ENCODE measurements at regions not wholly inside any gene's neighbourhood (a gene's known extent, or its start where the extent isn't known, plus 50 kb on each side); places are given as distances from the start of the nearest gene placed in this dataset.

GRCh38 chr5:43840424-43841125, 237.6 kb downstream of the NNT start:
- peak overlapping the region; percentile 20 for H2AFZ ChIP-seq (ENCODE audit: low read length)

GRCh38 chr5:43839218-43839617, 236.2 kb downstream of the NNT start:
- no peak for TF ChIP-seq CTCF (IDR thresholded peaks at IDR 0.05; ENCODE audit: extremely low read depth, low read depth, low read length)
- Histone ChIP-seq H3K36me3 (ENCODE audit: insufficient read depth, low read length) (no peaks in the 10 kb centered on the region), H3K79me2 (ENCODE audit: insufficient read depth, low read length) (no peaks in the 10 kb centered on the region), H3K4me1 (ENCODE audit: insufficient read depth, low read length) (peaks cover 20% of the 10 kb centered on the region), H2AFZ (ENCODE audit: low read length) (no peak overlapping the region), H3K9me3 (ENCODE audit: low read depth, low read length) (no peaks in the 10 kb centered on the region), H3K27me3 (ENCODE audit: insufficient read depth, low read length) (no peaks in the 10 kb centered on the region), H3K4me3 (ENCODE audit: insufficient read depth, low read length) (no peak overlapping the region), H3K4me2 (ENCODE audit: insufficient read depth, low read length) (peak overlapping the region; percentile 23), H4K20me1 (ENCODE audit: insufficient read depth, low read length) (no peaks in the 10 kb centered on the region), H3K27ac (ENCODE audit: low read depth, low read length) (peak overlapping the region; percentile 82)
- DNase-seq (ENCODE audit: insufficient read length, low spot score, missing footprints), result peak; percentile 80

More at GRCh38 chr5:43840424-43841125, 237.6 kb downstream of the NNT start:
- no peaks in the 10 kb centered on the region for H3K9me3 ChIP-seq (ENCODE audit: low read depth, low read length)
- H3K27me3 ChIP-seq (ENCODE audit: insufficient read depth, low read length), result no peaks in the 10 kb centered on the region
- H3K4me2 ChIP-seq (ENCODE audit: insufficient read depth, low read length), result no peak overlapping the region
- TF ChIP-seq CTCF (IDR thresholded peaks at IDR 0.05; ENCODE audit: extremely low read depth, low read depth, low read length), result no peak
- H3K79me2 ChIP-seq (ENCODE audit: insufficient read depth, low read length), result no peaks in the 10 kb centered on the region
- no peaks in the 10 kb centered on the region for H3K36me3 ChIP-seq (ENCODE audit: insufficient read depth, low read length)
- peaks cover 20% of the 10 kb centered on the region for H3K4me1 ChIP-seq (ENCODE audit: insufficient read depth, low read length)
- H4K20me1 ChIP-seq (ENCODE audit: insufficient read depth, low read length), result no peaks in the 10 kb centered on the region
- H3K27ac ChIP-seq (ENCODE audit: low read depth, low read length), result peak overlapping the region; percentile 82
- no peak overlapping the region for H3K4me3 ChIP-seq (ENCODE audit: insufficient read depth, low read length)
- no peak for DNase-seq (ENCODE audit: insufficient read length, low spot score, missing footprints)

GRCh38 chr5:43837996-43838395, 235.0 kb downstream of the NNT start:
- no peak for DNase-seq (ENCODE audit: insufficient read length, low spot score, missing footprints)
- Histone ChIP-seq H3K79me2 (ENCODE audit: insufficient read depth, low read length) (no peaks in the 10 kb centered on the region), H3K9me3 (ENCODE audit: low read depth, low read length) (no peaks in the 10 kb centered on the region), H3K36me3 (ENCODE audit: insufficient read depth, low read length) (no peaks in the 10 kb centered on the region), H3K27me3 (ENCODE audit: insufficient read depth, low read length) (no peaks in the 10 kb centered on the region), H3K4me2 (ENCODE audit: insufficient read depth, low read length) (no peak overlapping the region), H3K27ac (ENCODE audit: low read depth, low read length) (peak overlapping the region; percentile 40), H3K4me1 (ENCODE audit: insufficient read depth, low read length) (peaks cover 20% of the 10 kb centered on the region), H2AFZ (ENCODE audit: low read length) (no peak overlapping the region), H4K20me1 (ENCODE audit: insufficient read depth, low read length) (no peaks in the 10 kb centered on the region), H3K4me3 (ENCODE audit: insufficient read depth, low read length) (no peak overlapping the region)
- TF ChIP-seq CTCF (IDR thresholded peaks at IDR 0.05; ENCODE audit: extremely low read depth, low read depth, low read length), result no peak

GRCh38 chr5:43837091-43837490, 234.1 kb downstream of the NNT start:
- DNase-seq (ENCODE audit: insufficient read length, low spot score, missing footprints), result no peak
- Histone ChIP-seq H2AFZ (ENCODE audit: low read length) (no peak overlapping the region), H3K4me2 (ENCODE audit: insufficient read depth, low read length) (no peak overlapping the region)

More at GRCh38 chr5:43837091-43837490, 234.1 kb downstream of the NNT start:
- Histone ChIP-seq H3K27ac (ENCODE audit: low read depth, low read length) (no peak overlapping the region), H3K4me3 (ENCODE audit: insufficient read depth, low read length) (no peak overlapping the region), H4K20me1 (ENCODE audit: insufficient read depth, low read length) (no peaks in the 10 kb centered on the region), H3K36me3 (ENCODE audit: insufficient read depth, low read length) (no peaks in the 10 kb centered on the region), H3K27me3 (ENCODE audit: insufficient read depth, low read length) (no peaks in the 10 kb centered on the region), H3K9me3 (ENCODE audit: low read depth, low read length) (no peaks in the 10 kb centered on the region), H3K4me1 (ENCODE audit: insufficient read depth, low read length) (peaks cover 20% of the 10 kb centered on the region), H3K79me2 (ENCODE audit: insufficient read depth, low read length) (no peaks in the 10 kb centered on the region)
- no peak for TF ChIP-seq CTCF (IDR thresholded peaks at IDR 0.05; ENCODE audit: extremely low read depth, low read depth, low read length)
